Hepatocyte (in vitro differentiated cells): ENCODE measurements at regions not wholly inside any gene's neighbourhood (a gene's known extent, or its start where the extent isn't known, plus 50 kb on each side); places are given as distances from the start of the nearest gene placed in this dataset.
A peak's percentile ranks its signal among the peaks of the same experiment; 100 is the strongest.

Source experiments
- DNase-seq: peaks from one replicate; pipeline ENCODE4 v3.0.0-alpha.2; 2016; ENCODE audit warnings: low spot score
- H2AFZ ChIP-seq: fragments of 200-600 bp; sonication (generic); 2 replicates; pipeline ENCODE4 v1.6.0; 2016; ENCODE audit warnings: antibody characterized with exemption, mild to moderate bottlenecking
- H3K27ac ChIP-seq: fragments of 200-600 bp; sonication (generic); 2 replicates; pipeline ENCODE4 v1.5.1; 2016; ENCODE audit warnings: mild to moderate bottlenecking
- H3K27me3 ChIP-seq: fragments of 200-600 bp; sonication (generic); 2 replicates; pipeline ENCODE4 v1.6.1; 2016
- H3K36me3 ChIP-seq: fragments of 200-600 bp; sonication (generic); replicated peaks from 2 replicates; pipeline ENCODE4 v1.5.1; 2016; ENCODE audit warnings: low read depth; ENCODE audit not compliant: insufficient read depth
- H3K4me1 ChIP-seq: fragments of 200-600 bp; sonication (generic); 2 replicates; pipeline ENCODE4 v1.5.1; 2016; ENCODE audit warnings: mild to moderate bottlenecking, moderate library complexity; ENCODE audit not compliant: insufficient read depth
- H3K4me2 ChIP-seq: fragments of 200-600 bp; sonication (generic); 2 replicates; pipeline ENCODE4 v1.6.0; 2016
- H3K4me3 ChIP-seq: fragments of 200-600 bp; sonication (generic); 2 replicates; pipeline ENCODE4 v1.5.1; 2016; ENCODE audit warnings: mild to moderate bottlenecking
- H3K79me2 ChIP-seq: fragments of 200-600 bp; sonication (generic); 2 replicates; pipeline ENCODE4 v1.6.0; 2017; ENCODE audit warnings: mild to moderate bottlenecking
- H3K9me2 ChIP-seq: fragments of 200-600 bp; sonication (generic); replicated peaks from 2 replicates; pipeline ENCODE4 v1.6.0; 2017; ENCODE audit warnings: mild to moderate bottlenecking; ENCODE audit not compliant: insufficient read depth
- H3K9me3 ChIP-seq: fragments of 200-600 bp; sonication (generic); 2 replicates; pipeline ENCODE4 v1.5.1; 2016; ENCODE audit warnings: low read depth, mild to moderate bottlenecking
- H4K20me1 ChIP-seq: fragments of 200-600 bp; sonication (generic); 2 replicates; pipeline ENCODE4 v1.6.0; 2016; ENCODE audit warnings: mild to moderate bottlenecking; ENCODE audit not compliant: insufficient read depth, poor library complexity, severe bottlenecking
- CTCF ChIP-seq: fragments of 200-600 bp; sonication (generic); IDR thresholded peaks from 2 replicates; pipeline ENCODE4 v1.5.1; 2016; ENCODE audit warnings: antibody characterized with exemption, mild to moderate bottlenecking; ENCODE audit not compliant: poor library complexity
- EZH2 ChIP-seq: fragments of 200-600 bp; sonication (generic); IDR thresholded peaks from 2 replicates; pipeline ENCODE4 v1.6.1; 2016; ENCODE audit warnings: antibody characterized with exemption, mild to moderate bottlenecking, borderline replicate concordance
- EZH2phosphoT487 ChIP-seq: fragments of 200-600 bp; sonication (generic); IDR thresholded peaks from one replicate; pipeline ENCODE4 v1.6.1; 2018; ENCODE audit warnings: antibody characterized with exemption, mild to moderate bottlenecking, low read depth, moderate library complexity; ENCODE audit not compliant: unreplicated experiment, severe bottlenecking
- WGBS: methylation state at CpG from one replicate; pipeline ENCODE4 v1.1.6; 2016; ENCODE audit warnings: low lambda C conversion rate; ENCODE audit errors: missing lambda C conversion rate; 5-methylcytosine and 5-hydroxymethylcytosine counted together

- H3K9me2 ChIP-seq: no peaks in the 10 kb centered on the region
- TF ChIP-seq EZH2phosphoT487 (no peak), CTCF (no peak), EZH2 (no peak)
- no peak for DNase-seq
- no peak overlapping the region for H3K4me2 ChIP-seq
- no peaks in the 10 kb centered on the region for H3K27me3 ChIP-seq
- H3K27ac ChIP-seq: no peak overlapping the region
- H3K4me1 ChIP-seq: peaks cover 38% of the 10 kb centered on the region
- peaks cover 4% of the 10 kb centered on the region for H3K79me2 ChIP-seq
- no peaks in the 10 kb centered on the region for H3K36me3 ChIP-seq
- H4K20me1 ChIP-seq: no peaks in the 10 kb centered on the region
- no peak overlapping the region for H2AFZ ChIP-seq
- no peaks in the 10 kb centered on the region for H3K9me3 ChIP-seq
- 92% methylated on average over 4 of the region's 4 CpGs for WGBS
- H3K4me3 ChIP-seq: no peak overlapping the region
Measured at GRCh38 chr20:19893356-19893755, 123.8 kb upstream of the NAA20 start.

GRCh38 chr20:19895761-19896160 is 121.4 kb upstream of the NAA20 start:
- WGBS: 94% methylated on average over 2 of the region's 2 CpGs
- no peaks in the 10 kb centered on the region for H3K36me3 ChIP-seq

GRCh38 chr20:19897891-19898290 is 119.3 kb upstream of the NAA20 start:
- no peak for DNase-seq
- WGBS: 96% methylated on average over 6 of the region's 6 CpGs

More at GRCh38 chr20:19895761-19896160, 121.4 kb upstream of the NAA20 start:
- H3K9me3 ChIP-seq: no peaks in the 10 kb centered on the region
- TF ChIP-seq EZH2phosphoT487 (no peak), EZH2 (no peak), CTCF (no peak)
- no peak for DNase-seq
- H3K4me2 ChIP-seq: no peak overlapping the region
- peaks cover 6% of the 10 kb centered on the region for H3K79me2 ChIP-seq
- H2AFZ ChIP-seq: no peak overlapping the region
- H3K4me3 ChIP-seq: no peak overlapping the region
- no peak overlapping the region for H3K27ac ChIP-seq
- no peaks in the 10 kb centered on the region for H3K27me3 ChIP-seq
- H4K20me1 ChIP-seq: no peaks in the 10 kb centered on the region
- no peaks in the 10 kb centered on the region for H3K9me2 ChIP-seq
- peaks cover 18% of the 10 kb centered on the region for H3K4me1 ChIP-seq

More at GRCh38 chr20:19897891-19898290, 119.3 kb upstream of the NAA20 start:
- H3K4me3 ChIP-seq: no peak overlapping the region
- no peaks in the 10 kb centered on the region for H3K27me3 ChIP-seq
- H2AFZ ChIP-seq: no peak overlapping the region
- H3K4me1 ChIP-seq: peaks cover 7% of the 10 kb centered on the region
- TF ChIP-seq CTCF: no peak
- no peak for TF ChIP-seq EZH2phosphoT487
- no peak for TF ChIP-seq EZH2
- no peaks in the 10 kb centered on the region for H3K36me3 ChIP-seq
- no peaks in the 10 kb centered on the region for H3K9me3 ChIP-seq
- no peaks in the 10 kb centered on the region for H3K9me2 ChIP-seq
- no peak overlapping the region for H3K4me2 ChIP-seq
- no peaks in the 10 kb centered on the region for H4K20me1 ChIP-seq
- H3K79me2 ChIP-seq: peaks cover 2% of the 10 kb centered on the region
- H3K27ac ChIP-seq: peak overlapping the region; percentile 7
